GM18507 (cell line): ENCODE measurements at regions not wholly inside any gene's neighbourhood (a gene's known extent, or its start where the extent isn't known, plus 50 kb on each side); places are given as distances from the start of the nearest gene placed in this dataset.

Experiments used
- DNase-seq: peaks from one replicate; pipeline ENCODE4 v3.0.0; 2011; ENCODE audit warnings: low read depth; ENCODE audit not compliant: insufficient read length; ENCODE audit errors: extremely low spot score
- FAIRE-seq: peaks from 2 replicates; lab custom pipeline; 2011; peaks lifted over from hg19 to GRCh38; lab: Jason Lieb, UNC

DNA sequence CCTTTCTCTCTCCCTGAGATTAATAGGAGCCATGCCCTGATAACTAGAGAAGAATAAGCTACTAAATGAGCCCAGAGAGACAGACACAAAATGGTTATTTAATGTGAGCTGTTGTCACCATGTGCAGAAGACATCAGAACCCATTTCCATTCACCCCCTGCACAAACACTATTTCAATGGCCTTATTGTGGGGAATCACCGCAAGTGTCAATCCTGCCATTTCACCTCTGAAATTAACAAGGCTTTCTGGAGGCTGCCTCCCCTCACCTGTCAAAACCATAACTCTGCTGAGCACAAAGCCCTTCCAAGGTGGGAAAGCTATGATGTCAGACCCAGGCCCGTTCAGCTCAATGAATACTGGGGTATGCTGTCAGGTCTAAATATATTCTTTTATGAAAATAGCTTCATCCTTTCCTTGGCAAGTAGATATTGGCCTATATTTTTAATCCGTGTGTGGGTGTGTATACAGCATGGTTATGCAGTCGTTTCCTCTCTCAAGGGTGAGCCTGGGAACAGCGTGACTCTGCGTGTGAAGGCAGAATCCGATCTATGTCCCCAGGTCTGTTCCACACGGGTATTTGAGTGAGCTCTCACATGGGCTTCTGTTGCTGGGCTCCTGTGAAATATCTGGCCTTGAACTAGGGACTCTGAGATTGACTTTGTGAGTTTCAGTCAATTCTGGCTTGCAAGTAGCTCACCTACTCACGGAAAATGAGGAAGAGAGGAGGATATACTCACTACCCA is 266.3 kb downstream of the FBXW7 start:
- FAIRE-seq (no peak), DNase-seq (no peak)

DNA sequence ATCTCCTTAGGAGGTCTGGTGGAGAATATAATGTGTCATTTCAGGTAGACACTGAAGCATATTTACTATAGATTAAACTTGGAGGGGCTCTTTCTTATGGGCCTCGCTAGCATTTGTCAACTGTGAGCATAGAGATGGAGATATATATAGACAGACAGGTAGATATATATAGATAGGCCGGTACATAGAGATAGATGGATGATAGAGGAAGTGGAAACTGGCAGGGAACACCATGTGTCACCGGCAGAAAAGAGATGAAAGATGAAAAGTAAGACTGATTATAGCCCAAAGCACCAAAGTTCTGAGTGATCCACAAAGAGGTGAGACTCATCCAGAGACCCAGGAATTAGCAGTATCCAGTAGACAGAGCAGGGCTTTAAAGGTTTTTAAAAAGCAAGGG is 268.1 kb downstream of the FBXW7 start:
- no peak for DNase-seq
- FAIRE-seq: no peak

DNA sequence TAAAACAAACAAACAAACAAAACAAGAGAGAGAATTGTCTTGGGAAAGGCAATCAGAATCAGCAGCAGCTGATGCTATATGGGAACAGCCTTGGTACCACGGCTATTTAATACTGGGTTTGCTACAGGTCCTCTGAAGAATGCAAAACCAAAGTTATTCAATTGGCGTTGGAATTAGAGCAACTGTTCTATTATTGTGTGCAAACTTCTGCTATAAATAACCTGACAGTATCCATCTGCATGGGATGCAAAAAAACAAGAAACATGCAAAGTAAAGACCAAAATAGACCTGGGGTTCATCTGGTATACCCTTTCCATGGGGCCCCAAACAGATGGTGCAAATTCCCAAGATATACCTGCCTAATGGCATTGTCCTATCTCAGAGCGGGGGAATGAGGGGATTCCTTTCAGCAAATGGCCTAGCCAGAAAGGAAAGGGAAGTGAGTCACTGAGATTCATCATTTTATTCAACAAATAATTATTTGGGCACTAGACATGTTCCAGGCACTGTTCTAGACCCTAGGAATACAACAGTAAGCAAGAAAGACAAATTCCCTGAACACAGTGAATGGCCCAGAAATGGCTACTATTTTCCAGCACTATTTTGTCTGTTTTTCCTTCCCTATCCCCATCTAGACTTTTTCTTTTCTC is 268.9 kb downstream of the FBXW7 start:
- no peak for DNase-seq
- peak; percentile 24 for FAIRE-seq

DNA sequence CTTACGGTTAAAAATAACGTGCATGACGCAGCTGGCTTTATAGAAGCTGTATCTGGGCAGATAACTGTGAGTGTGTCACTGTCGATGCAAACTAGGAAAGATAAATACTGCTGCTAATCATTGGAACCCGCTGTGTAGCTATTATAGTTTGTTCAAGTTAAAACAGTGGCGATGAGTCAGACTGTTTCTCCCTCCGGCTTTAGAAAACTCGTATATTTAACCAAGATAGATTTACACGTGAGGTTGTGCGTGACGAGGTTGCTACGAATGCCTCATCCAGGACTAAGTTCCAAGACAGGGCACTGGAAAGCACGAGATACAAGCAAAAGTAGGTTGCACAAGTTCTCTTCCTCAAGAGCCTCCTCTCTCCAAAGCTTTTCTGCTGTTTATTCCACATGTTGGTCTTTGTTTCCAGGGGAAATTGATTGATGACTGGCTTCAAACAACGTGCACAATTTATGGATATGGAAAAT is 270.7 kb downstream of the FBXW7 start:
- DNase-seq: no peak
- no peak for FAIRE-seq

- FAIRE-seq (no peak), DNase-seq (no peak)
Observed at GRCh38 chr4:152264106-152264505, 271.8 kb downstream of the FBXW7 start.

DNA sequence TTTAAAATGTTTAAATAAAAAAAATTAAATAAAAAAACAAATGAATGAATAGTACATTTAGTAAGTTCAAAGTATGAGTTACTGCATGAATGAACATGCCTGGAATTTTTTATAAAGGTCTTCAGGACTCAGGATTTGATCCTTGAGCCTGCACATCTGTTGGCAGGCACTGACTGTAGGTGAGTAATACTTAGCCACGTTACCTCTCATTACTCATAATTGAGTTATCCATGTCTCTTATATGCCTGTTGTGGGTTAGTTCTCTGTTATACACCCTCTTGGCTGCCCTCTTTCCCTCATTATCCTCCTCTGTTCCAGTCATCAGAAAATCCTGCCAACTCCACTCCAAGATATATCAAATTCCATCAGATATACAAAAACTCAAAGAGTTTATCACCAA is 276.0 kb downstream of the FBXW7 start:
- no peak for FAIRE-seq
- DNase-seq: no peak

DNA sequence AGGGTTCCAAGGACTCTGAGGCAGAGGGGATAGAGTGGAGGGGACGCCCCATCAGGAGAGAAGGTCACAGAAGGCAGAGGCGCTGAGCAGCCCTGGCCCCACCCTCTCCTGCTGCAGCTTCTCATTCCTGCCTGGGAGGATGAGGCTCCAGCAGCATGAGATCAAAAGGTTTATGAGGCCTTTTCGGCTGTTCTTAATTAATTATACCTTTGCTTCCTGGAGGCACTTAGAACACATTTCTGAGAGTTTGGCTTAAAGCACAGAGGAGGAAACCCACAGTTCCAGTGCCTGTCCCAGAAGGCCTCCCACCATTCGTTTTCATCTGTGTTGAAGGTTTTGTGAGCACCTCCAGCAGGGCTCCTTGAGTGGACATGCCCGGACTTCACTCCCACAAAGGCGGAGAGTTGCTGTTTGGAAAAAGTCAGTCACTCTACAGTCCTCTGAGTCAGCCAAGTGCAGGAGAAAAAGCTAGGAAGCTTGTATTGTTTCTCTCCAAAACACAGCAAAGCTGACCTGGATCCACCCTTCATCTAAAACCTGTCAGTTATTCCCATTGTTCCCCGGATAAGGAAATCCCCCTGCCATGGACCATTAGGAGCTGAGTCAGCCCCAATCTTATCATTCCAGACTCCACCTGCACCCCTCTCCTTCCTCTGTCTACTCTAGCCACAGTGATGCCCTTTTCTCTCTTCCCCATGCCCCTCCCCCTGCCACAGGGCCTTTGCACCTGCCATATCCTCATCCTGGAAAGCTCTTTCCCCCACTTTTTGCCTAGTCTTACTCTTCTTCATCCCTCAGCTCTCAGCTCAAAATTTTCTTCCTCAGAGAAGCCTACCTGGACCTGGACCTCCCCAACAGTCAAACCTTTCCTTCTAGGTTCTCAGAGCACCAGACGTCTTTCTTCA is 276.8 kb downstream of the FBXW7 start:
- FAIRE-seq (no peak), DNase-seq (no peak)

- DNase-seq (no peak), FAIRE-seq (peak; percentile 18)
Observed at GRCh38 chr4:152258391-152258790, 277.5 kb downstream of the FBXW7 start.

GRCh38 chr4:152257601-152258066 is 278.3 kb downstream of the FBXW7 start:
- FAIRE-seq (no peak), DNase-seq (no peak)

GRCh38 chr4:152256996-152257395 is 278.9 kb downstream of the FBXW7 start:
- FAIRE-seq (peak; percentile 35), DNase-seq (no peak)

GRCh38 chr4:152255437-152255836 is 280.5 kb downstream of the FBXW7 start:
- peak; percentile 50 for DNase-seq
- peak; percentile 97 for FAIRE-seq

- FAIRE-seq: no peak
- no peak for DNase-seq
Observed at GRCh38 chr4:152248347-152248746, 287.5 kb downstream of the FBXW7 start.

GRCh38 chr4:152247271-152247975 is 288.5 kb downstream of the FBXW7 start:
- DNase-seq (no peak), FAIRE-seq (no peak)

GRCh38 chr4:152246659-152247058 is 289.2 kb downstream of the FBXW7 start:
- FAIRE-seq: no peak
- DNase-seq: no peak

DNA sequence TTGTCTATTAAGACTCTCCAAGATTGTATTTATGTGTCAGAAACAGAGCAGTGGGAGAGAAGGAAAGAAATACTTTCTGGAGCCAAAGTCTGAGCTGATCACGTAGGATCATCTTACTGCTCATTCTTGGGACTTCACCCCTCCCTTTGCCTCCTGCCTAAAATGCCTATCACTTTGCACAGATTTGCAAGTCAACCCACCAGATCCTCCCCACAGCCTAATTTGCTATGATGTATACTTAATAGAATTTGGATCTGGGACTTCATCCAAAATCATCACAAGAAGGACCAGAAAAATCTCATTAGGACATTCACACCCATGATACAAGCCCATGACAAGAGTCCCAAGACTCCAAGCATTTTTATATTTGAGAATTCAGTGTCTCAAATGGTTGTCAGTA is 290.2 kb downstream of the FBXW7 start:
- FAIRE-seq (no peak), DNase-seq (no peak)

DNA sequence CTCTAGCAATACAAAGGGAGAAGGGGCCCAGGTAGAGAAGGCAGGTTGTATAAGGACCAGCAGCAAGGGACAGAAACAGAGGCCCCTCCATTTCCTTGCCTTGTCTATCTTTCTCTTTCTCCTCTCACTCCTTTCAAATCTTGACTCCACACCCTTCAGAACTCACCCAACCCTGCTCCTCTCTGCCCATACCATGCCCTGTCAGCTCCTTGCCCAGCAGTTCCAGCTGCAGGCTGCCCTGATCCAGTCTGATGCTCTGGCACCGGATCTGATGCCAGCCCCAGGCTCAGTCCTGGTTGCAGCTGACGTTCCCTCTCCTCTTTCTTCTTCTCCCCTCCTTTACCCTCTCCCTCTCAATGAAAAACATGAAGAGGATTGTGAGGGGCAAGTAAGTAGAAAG is 291.2 kb downstream of the FBXW7 start:
- no peak for FAIRE-seq
- DNase-seq: no peak

DNA sequence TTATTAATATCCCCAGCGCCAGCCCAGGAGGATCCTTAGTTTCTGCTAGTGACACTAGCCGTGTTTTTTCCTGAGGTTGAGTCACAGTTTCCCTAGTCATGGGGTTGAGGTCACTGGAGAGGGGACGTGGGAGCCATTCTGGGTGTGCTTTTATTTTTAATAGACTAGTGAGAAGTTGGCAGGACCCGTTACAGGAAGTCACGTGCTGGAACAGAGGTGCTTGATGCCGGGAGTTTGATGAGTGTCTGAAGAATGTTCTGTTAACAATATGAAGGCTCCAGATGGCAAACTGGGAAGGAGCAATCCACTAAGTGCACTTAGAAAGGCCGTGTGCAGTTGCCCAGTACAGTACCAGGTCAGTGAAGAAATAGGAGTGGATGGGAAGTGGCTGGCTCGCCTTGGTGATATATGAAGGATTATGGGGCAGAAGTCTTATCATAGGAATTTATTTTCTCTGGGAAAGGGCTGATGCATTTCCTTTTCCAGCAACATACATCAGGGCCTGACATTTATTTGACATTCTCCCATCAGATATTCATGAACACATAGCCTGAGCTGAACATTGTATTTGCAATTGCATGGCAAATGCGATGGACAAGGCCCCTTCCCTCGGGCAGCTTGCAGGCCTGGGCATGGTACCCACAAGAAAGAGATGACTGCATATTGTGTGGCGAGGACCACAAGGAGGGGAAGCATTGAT is 291.8 kb downstream of the FBXW7 start:
- FAIRE-seq: no peak
- DNase-seq: no peak

GRCh38 chr4:152243206-152243605 is 292.7 kb downstream of the FBXW7 start:
- FAIRE-seq: no peak

DNA sequence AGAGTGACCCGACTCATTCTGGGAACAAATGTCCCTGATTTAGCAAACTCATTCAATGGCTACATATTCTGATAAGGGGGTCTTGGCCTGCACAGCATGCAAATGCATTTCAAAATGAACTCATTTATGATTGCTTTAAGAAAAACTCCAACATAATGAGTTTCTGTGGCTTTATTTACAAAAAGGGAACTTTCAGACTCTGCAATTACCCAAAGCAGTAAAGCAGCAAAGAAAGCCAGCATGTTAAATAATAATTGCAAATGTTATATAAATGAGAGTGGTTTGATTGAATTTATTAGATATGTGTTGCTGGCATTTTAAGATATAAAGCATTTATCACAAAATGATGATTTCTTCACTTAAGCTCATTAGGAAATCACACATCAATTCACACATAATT is 295.7 kb downstream of the FBXW7 start:
- FAIRE-seq (no peak), DNase-seq (no peak)

More at GRCh38 chr4:152243206-152243605, 292.7 kb downstream of the FBXW7 start:
- no peak for DNase-seq
